Ureter (tissue), 1 donor: ENCODE measurements at regions not wholly inside any gene's neighbourhood (a gene's known extent, or its start where the extent isn't known, plus 50 kb on each side); places are given as distances from the start of the nearest gene placed in this dataset.
"Not testable (repeated sequence)": the region's sequence is repeated elsewhere in the genome, so short reads cannot be mapped to it uniquely, and the experiment has no call there.

ENCODE experiments used
- DNase-seq: peaks from one replicate; pipeline ENCODE4 v3.0.0-alpha.2; 2020; ENCODE audit warnings: low spot score
- donor health status: DM: yes; HTN: yes; CAD: no.

- not testable (repeated sequence) for DNase-seq
Measured at GRCh38 chr9:63912451-63912850, 1372.6 kb downstream of the FOXD4L5 start.

- not testable (repeated sequence) for DNase-seq
Measured at GRCh38 chr9:63909076-63909475, 1375.9 kb downstream of the FOXD4L5 start.

GRCh38 chr9:63899637-63900190 is 1385.3 kb downstream of the FOXD4L5 start:
- not testable (repeated sequence) for DNase-seq

GRCh38 chr9:63881386-63881785 is 1403.6 kb downstream of the FOXD4L5 start:
- DNase-seq, result not testable (repeated sequence)

- not testable (repeated sequence) for DNase-seq
Measured at GRCh38 chr9:63876380-63876779, 1408.6 kb downstream of the FOXD4L5 start.

- no peak for DNase-seq
Measured at GRCh38 chr9:63859475-63860215, 1425.4 kb downstream of the FOXD4L5 start.

GRCh38 chr9:63859090-63859474 is 1425.9 kb downstream of the FOXD4L5 start:
- not testable (repeated sequence) for DNase-seq

- not testable (repeated sequence) for DNase-seq
Measured at GRCh38 chr9:63853140-63853751, 1431.8 kb downstream of the FOXD4L5 start.

- not testable (repeated sequence) for DNase-seq
Measured at GRCh38 chr9:63824804-63825203, 1460.2 kb downstream of the FOXD4L5 start.

GRCh38 chr9:63823375-63824201 is 1461.4 kb downstream of the FOXD4L5 start:
- DNase-seq, result not testable (repeated sequence)

- DNase-seq, result not testable (repeated sequence)
Measured at GRCh38 chr9:63822615-63823374, 1462.2 kb downstream of the FOXD4L5 start.

GRCh38 chr9:63821293-63821692 is 1463.7 kb downstream of the FOXD4L5 start:
- not testable (repeated sequence) for DNase-seq

GRCh38 chr9:63820882-63821281 is 1464.1 kb downstream of the FOXD4L5 start:
- DNase-seq, result not testable (repeated sequence)

- DNase-seq, result not testable (repeated sequence)
Measured at GRCh38 chr9:63820383-63820782, 1464.6 kb downstream of the FOXD4L5 start.

- DNase-seq, result peak; percentile 90
Measured at GRCh38 chr9:63817622-63818518, 1467.1 kb downstream of the FOXD4L5 start.

- peak; percentile 94 for DNase-seq
Measured at GRCh38 chr9:63816751-63817621, 1468.0 kb downstream of the FOXD4L5 start.

GRCh38 chr9:63814970-63815669 is 1469.9 kb downstream of the FOXD4L5 start:
- not testable (repeated sequence) for DNase-seq

- not testable (repeated sequence) for DNase-seq
Measured at GRCh38 chr9:63813391-63814021, 1471.5 kb downstream of the FOXD4L5 start.
